ENCODE measurements at regions not wholly inside any gene's neighbourhood (a gene's known extent, or its start where the extent isn't known, plus 50 kb on each side); places are given as distances from the start of the nearest gene placed in this dataset.
A peak's percentile ranks its signal among the peaks of the same experiment; 100 is the strongest.

- Histone ChIP-seq H3K79me2 (no peaks in the 10 kb centered on the region), H3K9me2 (replicated peaks; ENCODE audit: insufficient read depth) (no peaks in the 10 kb centered on the region), H3K9me3 (ENCODE audit: low read depth) (no peaks in the 10 kb centered on the region), H3K27ac (peak overlapping the region; percentile 87), H3K4me3 (no peak overlapping the region), H3K27me3 (no peaks in the 10 kb centered on the region), H3K36me3 (replicated peaks; ENCODE audit: insufficient read depth, low read depth) (no peaks in the 10 kb centered on the region), H4K20me1 (ENCODE audit: insufficient read depth, poor library complexity, severe bottlenecking) (no peaks in the 10 kb centered on the region), H2AFZ (no peak overlapping the region), H3K4me2 (no peak overlapping the region), H3K4me1 (ENCODE audit: insufficient read depth) (peaks cover 30% of the 10 kb centered on the region)
- DNase-seq (ENCODE audit: low spot score), result no peak
- TF ChIP-seq CTCF (IDR thresholded peaks at IDR 0.05; ENCODE audit: poor library complexity), result no peak
- no peak for TF ChIP-seq EZH2 (IDR thresholded peaks at IDR 0.05; ENCODE audit: borderline replicate concordance)
- TF ChIP-seq EZH2phosphoT487 (IDR thresholded peaks at IDR 0.05; ENCODE audit: low read depth, severe bottlenecking, unreplicated experiment), result no peak
Observed at GRCh38 chr5:173823274-173823644, 64.9 kb upstream of the CPEB4 start.

- H3K79me2 ChIP-seq, result no peaks in the 10 kb centered on the region
- H3K4me3 ChIP-seq, result no peak overlapping the region
- peak; percentile 74 for DNase-seq (ENCODE audit: low spot score)
- no peaks in the 10 kb centered on the region for H3K9me2 ChIP-seq (replicated peaks; ENCODE audit: insufficient read depth)
- TF ChIP-seq EZH2 (IDR thresholded peaks at IDR 0.05; ENCODE audit: borderline replicate concordance), result no peak
- TF ChIP-seq CTCF (IDR thresholded peaks at IDR 0.05; ENCODE audit: poor library complexity), result no peak
- no peak for TF ChIP-seq EZH2phosphoT487 (IDR thresholded peaks at IDR 0.05; ENCODE audit: low read depth, severe bottlenecking, unreplicated experiment)
- H3K27me3 ChIP-seq, result no peaks in the 10 kb centered on the region
- peak overlapping the region; percentile 30 for H3K4me2 ChIP-seq
- H3K36me3 ChIP-seq (replicated peaks; ENCODE audit: insufficient read depth, low read depth), result no peaks in the 10 kb centered on the region
- H3K9me3 ChIP-seq (ENCODE audit: low read depth), result no peaks in the 10 kb centered on the region
- 60% methylated on average over 10 of the region's 10 CpGs for WGBS (ENCODE audit: low lambda C conversion rate, missing lambda C conversion rate)
- H2AFZ ChIP-seq, result no peak overlapping the region
- peak overlapping the region; percentile 87 for H3K27ac ChIP-seq
- peaks cover 30% of the 10 kb centered on the region for H3K4me1 ChIP-seq (ENCODE audit: insufficient read depth)
- no peaks in the 10 kb centered on the region for H4K20me1 ChIP-seq (ENCODE audit: insufficient read depth, poor library complexity, severe bottlenecking)
Observed at GRCh38 chr5:173823721-173824567, 64.2 kb upstream of the CPEB4 start.

- Histone ChIP-seq H3K27ac (peak overlapping the region; percentile 82), H3K79me2 (no peaks in the 10 kb centered on the region), H3K36me3 (replicated peaks; ENCODE audit: insufficient read depth, low read depth) (no peaks in the 10 kb centered on the region), H3K4me2 (no peak overlapping the region), H2AFZ (no peak overlapping the region), H3K9me2 (replicated peaks; ENCODE audit: insufficient read depth) (no peaks in the 10 kb centered on the region), H3K27me3 (no peaks in the 10 kb centered on the region), H3K4me3 (no peak overlapping the region), H3K9me3 (ENCODE audit: low read depth) (no peaks in the 10 kb centered on the region), H4K20me1 (ENCODE audit: insufficient read depth, poor library complexity, severe bottlenecking) (no peaks in the 10 kb centered on the region), H3K4me1 (ENCODE audit: insufficient read depth) (peaks cover 30% of the 10 kb centered on the region)
- WGBS (ENCODE audit: low lambda C conversion rate, missing lambda C conversion rate), result 53% methylated on average over 13 of the region's 13 CpGs
- peak; percentile 39 for DNase-seq (ENCODE audit: low spot score)
- TF ChIP-seq EZH2phosphoT487 (IDR thresholded peaks at IDR 0.05; ENCODE audit: low read depth, severe bottlenecking, unreplicated experiment), result no peak
- no peak for TF ChIP-seq CTCF (IDR thresholded peaks at IDR 0.05; ENCODE audit: poor library complexity)
- TF ChIP-seq EZH2 (IDR thresholded peaks at IDR 0.05; ENCODE audit: borderline replicate concordance), result no peak
Observed at GRCh38 chr5:173825215-173825865, 62.8 kb upstream of the CPEB4 start.

All from hepatocyte (in vitro differentiated cells).